ENCODE measurements at regions not wholly inside any gene's neighbourhood (a gene's known extent, or its start where the extent isn't known, plus 50 kb on each side); places are given as distances from the start of the nearest gene placed in this dataset.

GRCh38 chr3:176879710-176880109 is 317.6 kb downstream of the TBL1XR1 start:
- no peak for DNase-seq (ENCODE audit: low read depth)
- Histone ChIP-seq H3K4me3 (ENCODE audit: insufficient read depth, low read depth, low read length) (no peak overlapping the region), H2AFZ (ENCODE audit: low read depth, low read length) (no peak overlapping the region), H3K79me2 (ENCODE audit: insufficient read depth, low read length) (no peaks in the 10 kb centered on the region), H3K9me3 (ENCODE audit: insufficient read depth, low read depth, low read length) (no peaks in the 10 kb centered on the region), H3K9ac (ENCODE audit: low read length) (no peak overlapping the region), H4K20me1 (ENCODE audit: insufficient read depth, low read length) (no peaks in the 10 kb centered on the region), H3K27ac (ENCODE audit: low read depth, low read length) (no peak overlapping the region), H3K27me3 (ENCODE audit: insufficient read depth, low read length) (no peaks in the 10 kb centered on the region), H3K36me3 (ENCODE audit: insufficient read depth, low read length) (no peaks in the 10 kb centered on the region), H3K4me1 (ENCODE audit: insufficient read depth, low read length) (no peaks in the 10 kb centered on the region), H3K4me2 (ENCODE audit: low read length) (no peak overlapping the region)
- H3K27ac Mint-ChIP-seq (ENCODE audit: unreplicated experiment): no peak overlapping the region
- H3K27me3 Mint-ChIP-seq (ENCODE audit: low read depth, unreplicated experiment): no peaks in the 10 kb centered on the region
- H3K36me3 Mint-ChIP-seq (ENCODE audit: low read depth, unreplicated experiment): no peaks in the 10 kb centered on the region
- H3K4me3 Mint-ChIP-seq (ENCODE audit: unreplicated experiment): no peak overlapping the region
- no peak for TF ChIP-seq CTCF (IDR thresholded peaks at IDR 0.05; ENCODE audit: insufficient read depth, low read depth, low read length)
- no peak for TF ChIP-seq EZH2 (IDR thresholded peaks at IDR 0.05; ENCODE audit: insufficient read depth, low read length)
- H3K9me3 Mint-ChIP-seq (ENCODE audit: unreplicated experiment): peaks cover 2% of the 10 kb centered on the region
- H3K4me1 Mint-ChIP-seq (ENCODE audit: low read depth, unreplicated experiment): no peaks in the 10 kb centered on the region
- no peak for FAIRE-seq

GRCh38 chr3:176873261-176873660 is 324.0 kb downstream of the TBL1XR1 start:
- Histone ChIP-seq H3K4me2 (ENCODE audit: low read length) (no peak overlapping the region), H2AFZ (ENCODE audit: low read depth, low read length) (no peak overlapping the region), H3K9me3 (ENCODE audit: insufficient read depth, low read depth, low read length) (no peaks in the 10 kb centered on the region), H3K4me1 (ENCODE audit: insufficient read depth, low read length) (no peaks in the 10 kb centered on the region), H3K27ac (ENCODE audit: low read depth, low read length) (no peak overlapping the region), H3K27me3 (ENCODE audit: insufficient read depth, low read length) (no peaks in the 10 kb centered on the region), H4K20me1 (ENCODE audit: insufficient read depth, low read length) (no peaks in the 10 kb centered on the region), H3K79me2 (ENCODE audit: insufficient read depth, low read length) (no peaks in the 10 kb centered on the region), H3K9ac (ENCODE audit: low read length) (no peak overlapping the region), H3K4me3 (ENCODE audit: insufficient read depth, low read depth, low read length) (no peak overlapping the region), H3K36me3 (ENCODE audit: insufficient read depth, low read length) (no peaks in the 10 kb centered on the region)
- FAIRE-seq (no peak), DNase-seq (ENCODE audit: low read depth) (no peak)
- Mint-ChIP-seq H3K4me1 (ENCODE audit: low read depth, unreplicated experiment) (peaks cover 1% of the 10 kb centered on the region), H3K36me3 (ENCODE audit: low read depth, unreplicated experiment) (no peaks in the 10 kb centered on the region), H3K4me3 (ENCODE audit: unreplicated experiment) (no peak overlapping the region), H3K9me3 (ENCODE audit: unreplicated experiment) (peaks cover 6% of the 10 kb centered on the region), H3K27me3 (ENCODE audit: low read depth, unreplicated experiment) (no peaks in the 10 kb centered on the region), H3K27ac (ENCODE audit: unreplicated experiment) (no peak overlapping the region)
- TF ChIP-seq CTCF (IDR thresholded peaks at IDR 0.05; ENCODE audit: insufficient read depth, low read depth, low read length): no peak
- TF ChIP-seq EZH2 (IDR thresholded peaks at IDR 0.05; ENCODE audit: insufficient read depth, low read length): no peak

- H4K20me1 ChIP-seq (ENCODE audit: insufficient read depth, low read length): no peaks in the 10 kb centered on the region
- H3K9ac ChIP-seq (ENCODE audit: low read length): no peak overlapping the region
- no peak overlapping the region for H3K4me3 Mint-ChIP-seq (ENCODE audit: unreplicated experiment)
- H3K79me2 ChIP-seq (ENCODE audit: insufficient read depth, low read length): no peaks in the 10 kb centered on the region
- no peak overlapping the region for H3K27ac ChIP-seq (ENCODE audit: low read depth, low read length)
- no peak overlapping the region for H3K4me2 ChIP-seq (ENCODE audit: low read length)
- H3K27ac Mint-ChIP-seq (ENCODE audit: unreplicated experiment): no peak overlapping the region
- peaks cover 6% of the 10 kb centered on the region for H3K9me3 Mint-ChIP-seq (ENCODE audit: unreplicated experiment)
- no peak overlapping the region for H2AFZ ChIP-seq (ENCODE audit: low read depth, low read length)
- TF ChIP-seq CTCF (IDR thresholded peaks at IDR 0.05; ENCODE audit: insufficient read depth, low read depth, low read length): peak; percentile 74
- TF ChIP-seq EZH2 (IDR thresholded peaks at IDR 0.05; ENCODE audit: insufficient read depth, low read length): no peak
- H3K27me3 Mint-ChIP-seq (ENCODE audit: low read depth, unreplicated experiment): no peaks in the 10 kb centered on the region
- no peaks in the 10 kb centered on the region for H3K4me1 ChIP-seq (ENCODE audit: insufficient read depth, low read length)
- no peaks in the 10 kb centered on the region for H3K9me3 ChIP-seq (ENCODE audit: insufficient read depth, low read depth, low read length)
- no peaks in the 10 kb centered on the region for H3K36me3 Mint-ChIP-seq (ENCODE audit: low read depth, unreplicated experiment)
- FAIRE-seq (peak; percentile 13), DNase-seq (ENCODE audit: low read depth) (peak; percentile 35)
- no peaks in the 10 kb centered on the region for H3K27me3 ChIP-seq (ENCODE audit: insufficient read depth, low read length)
- no peak overlapping the region for H3K4me3 ChIP-seq (ENCODE audit: insufficient read depth, low read depth, low read length)
- no peaks in the 10 kb centered on the region for H3K36me3 ChIP-seq (ENCODE audit: insufficient read depth, low read length)
- H3K4me1 Mint-ChIP-seq (ENCODE audit: low read depth, unreplicated experiment): peaks cover 1% of the 10 kb centered on the region
Observed at GRCh38 chr3:176872771-176873209, 324.5 kb downstream of the TBL1XR1 start.

All from astrocyte (in vitro differentiated cells and primary cell).